Bone marrow (tissue), 2 donors: ENCODE measurements at regions not wholly inside any gene's neighbourhood (a gene's known extent, or its start where the extent isn't known, plus 50 kb on each side); places are given as distances from the start of the nearest gene placed in this dataset.

Experiments
- DNase-seq, 2 donors: peaks; one replicate each; lab custom pipeline; 2025; lab: John Stamatoyannopoulos, UW

- no peak for DNase-seq
These were observed 356.0 kb downstream of the PPARGC1A start for GRCh38 chr4:23533859-23534258.

GRCh38 chr4:23516716-23517115, 373.1 kb downstream of the PPARGC1A start:
- no peak for DNase-seq

DNA sequence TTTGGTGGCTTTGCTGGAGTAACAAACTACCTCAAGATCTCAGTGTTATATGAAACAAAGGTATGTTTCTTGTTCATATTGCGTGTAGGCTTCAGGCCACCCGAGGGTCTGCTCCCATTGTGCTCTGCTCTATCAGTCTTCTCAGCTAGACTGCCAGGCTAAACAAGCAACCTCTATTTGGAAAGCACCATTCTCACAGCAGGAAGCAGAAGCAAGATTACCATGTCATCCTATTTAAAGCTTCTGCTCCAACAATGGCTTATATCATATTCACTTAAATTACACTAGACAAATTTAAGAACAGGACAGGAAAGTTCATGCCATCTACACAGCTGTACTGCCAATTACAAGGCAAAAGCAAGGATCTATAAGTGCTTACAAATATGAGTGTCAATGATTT, 385.8 kb downstream of the PPARGC1A start:
- DNase-seq = no peak

GRCh38 chr4:23500894-23501449, 388.9 kb downstream of the PPARGC1A start:
- DNase-seq = no peak

DNA sequence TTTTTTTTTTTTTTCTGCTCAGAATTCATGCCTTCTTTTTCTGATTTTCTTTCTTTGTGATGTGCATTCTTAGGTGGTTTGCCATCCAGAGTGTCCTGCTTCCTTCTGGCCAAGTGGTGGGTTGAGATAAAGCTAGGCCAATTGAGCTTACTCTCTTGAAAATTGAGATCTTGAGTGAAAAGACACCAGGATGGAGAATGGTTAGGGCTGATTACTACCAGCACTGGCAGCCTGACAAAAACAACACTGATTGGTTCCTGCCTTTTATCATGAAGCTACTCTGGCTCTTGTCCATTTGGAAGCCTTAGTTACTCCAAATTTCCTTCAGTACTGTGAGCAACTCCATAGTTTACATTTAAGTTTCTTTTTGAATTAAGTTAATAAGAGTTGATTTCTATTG, 404.0 kb downstream of the PPARGC1A start:
- no peak for DNase-seq

- DNase-seq = no peak
These were observed 405.2 kb downstream of the PPARGC1A start for GRCh38 chr4:23484689-23485088.

DNA sequence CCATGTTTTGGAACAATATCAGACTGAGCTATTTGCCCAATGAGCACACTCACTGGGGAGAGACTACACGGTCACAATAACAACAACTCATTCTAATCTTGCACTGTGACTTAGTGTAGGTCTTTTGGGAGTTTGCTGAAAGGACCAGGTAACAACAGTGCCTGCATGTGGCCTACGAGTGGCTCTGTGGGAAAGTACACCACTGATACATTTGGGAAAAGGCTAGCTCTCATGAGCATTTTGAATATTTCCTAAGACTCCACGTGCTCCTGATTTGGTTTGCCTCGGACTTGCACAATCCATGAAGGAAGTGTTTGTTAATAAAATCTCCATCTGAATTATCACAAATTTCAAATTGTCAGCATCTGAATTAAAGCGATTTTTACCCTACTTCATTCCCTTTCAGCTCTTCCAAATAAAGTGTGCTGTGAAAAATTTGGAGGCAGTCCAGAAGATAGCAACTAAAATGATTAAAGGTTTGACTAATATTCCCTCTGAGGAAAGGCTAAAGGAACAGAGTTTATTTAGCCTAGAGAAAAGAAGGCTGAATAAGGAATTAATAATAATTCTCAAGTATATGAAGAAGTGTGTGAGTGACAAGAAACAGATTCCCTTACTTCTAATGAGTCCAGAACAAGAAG, 406.4 kb downstream of the PPARGC1A start:
- DNase-seq = no peak

DNA sequence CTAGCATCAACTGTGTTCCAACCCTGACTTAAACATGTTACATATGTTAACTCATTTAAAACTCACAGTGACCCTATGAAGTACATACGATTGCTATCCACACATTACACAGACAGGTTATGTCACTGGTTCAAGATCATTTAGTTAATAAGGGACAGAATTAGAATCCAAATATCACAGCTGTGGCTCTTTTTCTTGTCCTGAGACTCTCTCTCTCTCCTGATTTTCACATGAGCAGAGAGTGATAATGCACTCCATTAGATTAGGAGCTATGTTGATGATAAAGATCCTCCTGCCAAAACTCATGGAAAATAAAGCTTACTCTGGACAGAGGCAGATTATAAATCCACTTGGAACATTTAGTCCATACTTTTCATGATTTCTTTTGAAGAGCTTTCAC, 408.3 kb downstream of the PPARGC1A start:
- DNase-seq = no peak

GRCh38 chr4:23477905-23478304, 411.9 kb downstream of the PPARGC1A start:
- no peak for DNase-seq

DNA sequence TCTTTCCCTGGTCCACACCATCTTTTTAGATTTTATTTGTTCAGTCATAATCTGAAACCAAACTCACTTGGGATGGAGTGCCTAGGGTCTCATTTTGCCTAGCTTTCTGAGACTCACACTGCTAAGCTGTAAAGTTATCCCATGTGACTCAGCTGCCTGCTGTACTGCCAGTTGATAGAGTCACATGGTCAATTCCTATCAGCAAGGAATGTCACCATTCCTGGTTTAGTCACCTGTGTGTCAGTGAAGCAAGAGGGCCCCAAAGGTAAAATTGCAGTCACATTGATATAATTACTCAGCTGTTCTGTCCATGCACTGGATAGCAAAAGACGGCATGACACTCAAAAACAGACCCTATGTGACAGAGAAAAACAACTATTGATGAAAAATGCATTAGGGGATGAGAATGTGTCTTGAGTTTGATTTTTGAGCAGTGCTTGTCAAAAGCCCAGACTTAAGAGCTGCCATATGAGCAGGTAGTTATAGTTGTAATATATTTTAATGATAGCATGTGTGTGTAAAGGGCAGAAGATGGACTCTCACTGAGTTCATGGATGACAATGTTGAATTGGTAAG, 413.2 kb downstream of the PPARGC1A start:
- DNase-seq = no peak

GRCh38 chr4:23463071-23463470, 426.8 kb downstream of the PPARGC1A start:
- no peak for DNase-seq

DNA sequence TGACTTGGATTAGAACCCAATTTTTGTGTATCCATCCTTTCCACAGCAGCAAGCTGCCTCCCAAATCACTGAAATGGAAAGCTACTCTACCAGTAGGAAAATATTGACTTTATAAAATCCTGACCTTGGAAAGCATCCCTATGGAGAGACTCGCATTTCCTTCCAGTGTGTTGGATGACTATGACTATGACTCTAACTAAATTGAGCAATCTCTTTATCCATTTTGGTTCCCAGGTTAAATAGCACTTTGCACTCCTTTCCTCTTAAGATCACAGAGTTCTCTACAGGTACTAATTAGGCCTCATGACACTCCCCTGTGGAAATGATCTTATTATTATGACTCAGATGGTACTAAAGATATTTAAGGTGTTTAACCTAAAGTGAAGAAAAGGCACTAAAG, 431.8 kb downstream of the PPARGC1A start:
- DNase-seq = no peak

GRCh38 chr4:23456864-23457263, 433.0 kb downstream of the PPARGC1A start:
- DNase-seq = no peak

DNA sequence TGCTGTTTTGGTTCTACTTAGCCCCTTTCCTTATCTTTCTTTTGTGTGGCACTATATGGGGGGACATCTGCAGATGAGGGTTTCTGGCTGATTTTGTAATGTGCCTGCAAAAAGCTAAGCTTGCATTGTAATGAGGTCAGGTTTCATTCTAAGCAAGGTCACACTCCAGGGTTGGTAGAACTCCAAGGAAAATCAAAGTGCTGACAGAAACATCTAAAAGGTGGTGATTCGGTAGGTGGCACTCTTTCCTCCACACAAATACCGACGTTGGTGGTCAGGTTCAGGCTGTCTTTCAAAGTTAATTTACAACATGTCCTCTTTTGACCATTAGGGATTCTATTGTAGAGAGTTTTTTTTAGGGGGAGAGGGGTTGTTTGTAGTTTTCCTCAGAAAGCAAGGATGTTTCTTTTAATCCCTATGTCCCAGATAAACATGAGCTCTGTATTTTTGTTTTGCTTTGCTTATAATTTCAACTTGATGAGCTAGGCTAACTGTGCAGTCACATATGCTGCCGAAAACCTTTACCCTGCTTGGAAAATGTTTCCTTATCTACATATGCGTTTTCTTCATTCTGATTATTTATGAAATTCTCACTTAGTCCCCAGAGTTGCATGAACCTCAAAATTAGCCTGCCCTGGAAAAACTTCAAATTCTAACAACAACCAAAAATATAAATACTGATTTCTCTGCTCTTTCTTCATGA, 434.2 kb downstream of the PPARGC1A start:
- DNase-seq = no peak

DNA sequence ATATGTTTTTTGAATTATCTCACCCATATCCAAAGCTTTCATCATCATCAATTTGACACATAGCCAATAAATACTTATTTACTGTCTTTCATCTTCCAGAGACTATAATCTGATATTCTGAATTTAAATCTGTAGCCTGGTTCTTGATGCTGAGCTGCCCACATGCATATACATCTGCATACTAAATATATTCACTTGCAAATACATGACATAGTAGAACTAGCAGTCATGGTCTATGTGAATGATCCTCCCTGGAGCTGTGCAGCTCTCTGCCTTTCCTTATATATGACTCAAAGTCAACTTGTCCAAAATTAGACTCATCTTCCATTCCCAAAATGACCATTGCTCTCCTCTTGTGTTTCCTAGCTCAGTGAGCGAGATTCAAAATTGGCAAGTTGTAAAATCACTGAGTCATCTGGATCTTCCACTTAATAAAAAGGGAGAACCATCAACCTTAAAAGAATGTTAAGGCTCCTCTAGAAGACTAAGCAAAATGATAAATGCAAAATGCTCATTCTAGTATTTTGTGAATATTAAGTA, 448.2 kb downstream of the PPARGC1A start:
- DNase-seq = no peak

GRCh38 chr4:23438764-23439163, 451.1 kb downstream of the PPARGC1A start:
- no peak for DNase-seq

DNA sequence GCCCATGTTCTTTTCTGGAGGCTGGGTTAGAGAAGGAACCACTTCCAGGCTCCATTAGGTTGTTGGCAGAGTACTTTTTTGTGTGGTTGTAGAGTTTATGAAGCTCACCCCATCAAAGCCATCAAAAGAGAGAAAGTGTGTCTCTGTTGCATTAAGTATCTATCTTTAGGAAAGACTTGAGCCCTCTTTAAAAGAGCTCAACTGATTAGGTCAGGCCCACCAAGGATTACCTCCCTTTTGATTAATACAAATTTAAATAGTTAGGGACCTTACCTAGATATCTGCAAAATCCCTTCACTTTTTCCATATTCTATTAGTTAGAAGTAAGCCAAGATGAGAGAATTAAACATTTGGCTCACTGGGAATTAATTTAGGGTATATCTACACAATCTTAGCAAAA, 460.4 kb downstream of the PPARGC1A start:
- no peak for DNase-seq

DNA sequence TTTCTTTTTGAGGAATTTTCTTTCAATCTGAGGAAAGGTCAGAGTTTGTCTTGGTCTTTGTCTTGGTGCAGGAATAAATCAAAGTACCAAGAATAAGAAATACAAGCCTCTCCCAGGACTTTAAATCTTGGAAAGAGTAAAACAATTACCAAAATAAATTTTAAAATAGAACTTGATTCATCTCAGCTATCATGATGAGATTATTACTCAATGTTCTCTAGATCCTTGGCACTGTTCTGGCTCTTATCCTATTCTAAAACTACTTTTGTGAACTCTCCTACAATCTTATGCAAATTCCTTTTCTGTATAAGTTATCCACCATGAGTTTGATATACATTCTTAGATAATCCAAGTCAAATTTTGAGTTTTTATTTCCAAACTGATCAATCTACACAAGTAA, 464.3 kb downstream of the PPARGC1A start:
- no peak for DNase-seq

GRCh38 chr4:23423540-23423939, 466.3 kb downstream of the PPARGC1A start:
- DNase-seq = no peak

DNA sequence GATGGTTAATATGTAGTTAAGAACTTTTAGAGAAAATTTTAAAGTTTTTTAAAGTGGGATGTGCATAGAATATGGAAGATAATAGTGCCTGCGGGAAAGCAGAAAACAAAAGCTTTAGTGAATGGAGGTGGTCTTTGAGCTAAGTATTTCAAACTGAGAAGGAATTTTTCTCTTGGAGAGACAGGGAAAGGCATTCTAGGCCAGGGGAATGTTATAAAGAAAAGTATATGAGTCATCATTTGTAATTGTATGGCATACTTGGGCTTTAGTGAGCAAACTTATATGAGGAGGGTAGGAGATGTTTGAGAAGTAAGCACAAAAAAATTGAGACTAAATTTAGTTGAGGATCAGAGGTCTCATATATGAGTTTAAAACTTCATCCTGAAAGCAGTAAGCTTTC, 467.0 kb downstream of the PPARGC1A start:
- no peak for DNase-seq

GRCh38 chr4:23413631-23414030, 476.2 kb downstream of the PPARGC1A start:
- no peak for DNase-seq

DNA sequence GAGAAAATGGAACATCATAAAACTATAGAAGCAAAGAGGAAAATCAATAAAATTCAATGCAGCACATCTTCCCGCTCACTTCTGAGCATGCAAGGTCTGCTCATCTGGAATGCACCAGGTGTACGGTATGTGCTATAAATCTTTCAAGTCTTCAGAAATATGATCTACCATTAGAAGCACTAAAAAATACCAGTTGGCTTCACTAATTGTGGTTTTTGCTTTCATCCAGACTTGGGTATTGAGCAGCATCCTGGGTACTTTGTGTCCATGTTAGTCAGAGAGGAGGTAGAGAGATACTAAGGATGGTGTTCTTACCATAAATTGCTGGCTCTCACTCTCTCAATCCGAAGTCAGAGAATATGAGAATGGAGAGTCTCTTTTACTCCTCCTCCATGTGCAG, 477.1 kb downstream of the PPARGC1A start:
- DNase-seq = no peak

- DNase-seq = peak in 1 of 2 donors; percentile 5
These were observed 480.9 kb downstream of the PPARGC1A start for GRCh38 chr4:23408913-23409312.
